GM19193 (cell line): ENCODE measurements at regions not wholly inside any gene's neighbourhood (a gene's known extent, or its start where the extent isn't known, plus 50 kb on each side); places are given as distances from the start of the nearest gene placed in this dataset.

Source experiments
- POLR2A ChIP-seq: IDR thresholded peaks from 4 replicates; pipeline ENCODE4 v1.6.1; 2011; ENCODE audit not compliant: insufficient read depth, insufficient read length; ENCODE audit errors: extremely low read depth

DNA sequence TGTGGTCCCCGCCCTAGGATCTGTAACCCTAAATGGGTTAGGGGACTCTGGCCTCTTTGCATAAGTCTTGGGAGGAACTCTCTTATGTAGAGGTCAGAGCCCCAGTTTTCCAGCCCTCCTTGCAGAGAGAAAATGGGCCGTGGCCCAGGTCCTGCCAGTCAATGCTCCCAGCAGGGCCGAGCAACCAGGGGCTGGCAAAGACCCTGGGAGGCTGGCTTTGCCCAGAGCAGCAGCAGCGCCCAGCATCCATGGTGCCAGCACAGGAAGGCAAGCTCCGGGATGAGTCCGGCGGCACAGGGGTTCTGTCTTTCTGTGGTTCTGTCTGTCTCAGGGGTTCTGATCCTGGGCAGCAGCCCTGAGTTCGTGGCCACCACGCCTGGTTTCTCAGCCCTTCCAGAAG is 684.8 kb downstream of the BRD1 start:
- TF ChIP-seq POLR2A: no peak

DNA sequence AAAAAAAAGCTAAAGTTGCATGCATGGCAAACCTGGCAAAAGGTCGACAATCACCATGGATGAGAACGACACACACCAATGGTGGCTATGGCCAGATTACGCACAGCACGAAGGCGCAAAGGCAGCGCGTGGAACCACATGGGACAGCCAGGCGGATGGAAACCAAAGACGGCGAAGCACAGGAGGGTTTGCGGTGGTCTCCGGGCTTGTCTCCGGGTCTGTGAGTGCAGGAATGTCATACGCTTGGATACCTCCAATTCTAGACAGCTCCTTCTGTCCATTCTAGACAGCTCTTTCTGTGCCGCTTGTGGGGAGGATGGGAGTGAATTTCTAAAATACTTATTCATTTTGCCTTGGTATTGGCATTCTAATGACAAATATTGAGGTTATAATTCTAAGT is 685.4 kb downstream of the BRD1 start:
- TF ChIP-seq POLR2A: no peak

DNA sequence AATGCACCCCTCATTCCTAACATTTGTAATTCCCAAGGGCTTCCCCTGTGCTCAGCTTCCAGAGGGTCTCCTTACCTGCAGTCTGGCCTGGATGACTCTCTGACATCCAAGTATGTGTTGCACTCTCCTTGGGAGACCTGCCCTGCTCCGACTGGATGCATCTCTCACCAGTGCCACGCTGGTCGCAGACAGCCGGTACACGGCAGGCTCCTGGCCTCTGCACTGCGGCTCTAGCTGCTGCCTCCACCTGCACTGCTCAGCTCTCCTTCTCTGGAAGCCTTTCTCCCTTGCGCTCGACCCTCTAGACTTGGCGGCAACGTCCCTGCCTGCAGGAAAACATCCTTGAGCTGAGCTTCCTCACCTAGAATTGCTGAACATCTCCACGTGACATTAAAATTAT is 685.9 kb downstream of the BRD1 start:
- TF ChIP-seq POLR2A: no peak

DNA sequence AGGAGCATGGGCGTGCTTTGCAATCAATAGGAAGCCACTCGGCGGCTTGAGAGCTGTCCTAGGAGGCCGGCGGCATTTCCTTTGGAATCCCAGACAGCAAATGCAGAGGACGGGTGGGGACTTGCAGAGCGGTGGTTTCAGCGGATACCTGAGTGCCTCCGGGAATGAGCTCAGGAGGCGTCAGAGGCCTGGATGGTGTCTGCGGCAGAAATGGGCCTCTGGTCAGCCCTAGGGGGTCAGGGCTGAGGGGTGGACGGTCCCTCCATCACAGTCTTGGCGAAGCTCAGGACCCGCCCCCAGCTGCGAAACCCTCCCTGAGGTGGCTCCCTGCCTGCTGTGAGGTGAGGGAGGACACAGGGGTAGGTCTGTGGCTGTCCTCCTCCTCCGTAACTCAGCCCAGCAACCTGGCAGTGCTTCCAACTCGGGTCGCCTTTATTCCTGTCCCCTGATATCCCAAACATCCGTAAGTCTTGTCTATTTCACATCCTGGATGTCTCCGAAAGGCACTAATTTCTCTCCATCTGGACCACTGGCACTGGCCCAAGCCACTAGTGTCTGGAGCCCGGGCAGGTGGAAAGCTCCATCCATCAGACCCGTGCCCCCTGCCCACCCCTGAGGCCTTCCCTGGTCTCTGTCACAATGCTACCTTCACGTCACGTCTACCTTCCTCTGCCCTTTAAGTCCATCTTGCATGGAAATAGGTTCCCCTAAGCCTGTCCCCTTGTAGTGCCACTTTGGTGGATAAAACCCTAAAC is 686.6 kb downstream of the BRD1 start:
- TF ChIP-seq POLR2A: no peak

DNA sequence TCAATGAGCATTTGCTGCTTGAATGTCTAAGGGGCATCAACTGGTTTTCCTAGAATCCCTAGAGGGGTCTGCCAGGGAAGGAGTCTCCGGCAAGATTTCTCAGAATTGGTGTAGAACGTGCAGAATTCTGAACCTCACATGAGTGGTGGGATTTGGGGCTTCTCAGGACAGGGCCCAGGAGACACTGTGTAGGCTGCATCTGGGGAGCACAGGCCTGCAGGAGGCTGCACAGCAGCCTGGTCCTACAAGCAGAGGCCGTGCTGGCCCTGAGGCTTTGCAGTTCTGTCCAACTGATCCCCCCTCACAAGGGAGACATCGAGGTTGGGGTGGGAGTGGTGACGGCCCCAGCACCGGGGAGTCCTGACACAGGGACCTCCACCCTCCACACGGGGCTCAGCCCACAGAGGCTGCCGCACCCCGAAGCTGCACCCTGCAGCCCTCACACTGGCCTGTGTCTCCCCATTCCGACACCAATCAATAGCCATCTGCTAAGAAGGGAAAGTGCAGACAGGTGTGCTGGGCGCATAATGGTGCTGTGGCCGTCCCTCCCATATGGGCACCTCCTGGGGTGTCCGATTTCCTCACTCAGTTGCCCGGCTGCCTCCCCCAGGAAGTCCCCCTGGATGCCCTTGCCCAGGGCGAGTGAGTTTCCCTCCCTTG is 688.1 kb downstream of the BRD1 start:
- TF ChIP-seq POLR2A: no peak

DNA sequence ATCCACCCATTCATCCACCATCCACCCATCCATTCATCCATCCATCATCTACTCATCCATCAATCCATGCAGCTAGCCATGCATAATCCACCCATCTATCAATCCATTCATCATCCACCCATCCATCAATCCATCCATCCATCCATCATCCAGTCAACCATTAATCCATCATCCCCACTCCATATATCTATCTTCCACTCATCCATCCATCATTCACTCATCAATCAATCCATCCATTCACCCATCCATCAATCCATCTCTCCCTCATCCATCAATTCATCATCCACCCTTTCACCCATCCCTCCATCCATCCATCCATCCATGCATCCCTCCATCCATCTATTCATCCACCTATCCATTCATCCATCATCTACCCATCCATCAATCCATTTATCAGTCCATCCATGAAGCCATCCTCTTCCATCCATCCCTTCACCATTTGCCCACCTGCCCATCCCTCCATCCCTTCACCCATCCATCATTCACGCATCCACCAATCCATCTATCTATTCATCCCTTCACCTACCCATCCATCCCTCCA is 689.4 kb downstream of the BRD1 start:
- TF ChIP-seq POLR2A: no peak

DNA sequence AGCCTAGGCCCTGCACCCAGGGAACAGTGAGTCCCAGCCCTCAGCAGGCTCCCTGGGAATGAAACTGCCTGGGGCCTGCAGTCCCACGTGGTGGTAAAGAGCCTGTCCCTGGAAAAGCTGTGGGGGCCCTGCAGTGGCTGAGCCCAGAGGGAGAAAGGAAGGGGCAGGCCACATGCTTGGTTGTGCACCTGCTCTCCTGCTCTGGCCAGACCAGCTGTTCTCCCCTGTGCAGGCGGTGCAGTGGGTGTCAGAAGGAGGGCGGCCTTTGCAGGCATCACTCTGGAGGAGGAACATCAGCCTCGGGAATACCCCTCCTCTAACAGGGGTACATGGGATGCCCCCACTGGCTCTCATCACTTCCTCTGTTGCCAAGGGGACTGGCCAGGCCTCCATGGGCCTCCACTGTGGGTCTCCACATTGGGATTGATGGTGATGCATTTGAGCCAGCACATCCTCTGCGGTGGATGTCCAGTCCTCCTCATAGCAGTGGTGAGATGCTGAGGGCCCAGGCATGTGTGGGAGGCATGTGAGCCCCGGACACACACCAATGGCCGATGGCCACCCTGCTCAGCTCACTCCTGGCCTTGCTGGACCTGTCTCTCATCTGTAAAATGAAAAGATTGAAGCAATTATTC is 690.4 kb downstream of the BRD1 start:
- no peak for TF ChIP-seq POLR2A

DNA sequence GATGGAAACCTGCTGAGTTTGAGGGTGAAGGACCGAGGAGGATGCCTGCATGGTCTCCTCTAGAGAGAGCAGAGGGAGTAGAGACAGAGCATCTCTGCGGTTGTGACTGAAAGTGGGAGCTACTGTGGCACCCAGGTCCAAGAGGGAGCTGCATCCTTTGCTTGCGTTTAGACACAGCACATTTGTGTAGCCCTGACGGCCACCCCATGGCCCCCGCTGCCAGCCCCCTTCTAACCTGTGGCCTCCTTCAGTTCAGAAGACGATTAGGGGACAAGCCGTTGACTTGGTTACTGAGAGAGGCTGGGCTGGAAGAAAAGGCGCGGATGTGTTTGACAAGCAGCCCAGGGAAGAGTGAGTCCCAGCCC is 690.9 kb downstream of the BRD1 start:
- no peak for TF ChIP-seq POLR2A

DNA sequence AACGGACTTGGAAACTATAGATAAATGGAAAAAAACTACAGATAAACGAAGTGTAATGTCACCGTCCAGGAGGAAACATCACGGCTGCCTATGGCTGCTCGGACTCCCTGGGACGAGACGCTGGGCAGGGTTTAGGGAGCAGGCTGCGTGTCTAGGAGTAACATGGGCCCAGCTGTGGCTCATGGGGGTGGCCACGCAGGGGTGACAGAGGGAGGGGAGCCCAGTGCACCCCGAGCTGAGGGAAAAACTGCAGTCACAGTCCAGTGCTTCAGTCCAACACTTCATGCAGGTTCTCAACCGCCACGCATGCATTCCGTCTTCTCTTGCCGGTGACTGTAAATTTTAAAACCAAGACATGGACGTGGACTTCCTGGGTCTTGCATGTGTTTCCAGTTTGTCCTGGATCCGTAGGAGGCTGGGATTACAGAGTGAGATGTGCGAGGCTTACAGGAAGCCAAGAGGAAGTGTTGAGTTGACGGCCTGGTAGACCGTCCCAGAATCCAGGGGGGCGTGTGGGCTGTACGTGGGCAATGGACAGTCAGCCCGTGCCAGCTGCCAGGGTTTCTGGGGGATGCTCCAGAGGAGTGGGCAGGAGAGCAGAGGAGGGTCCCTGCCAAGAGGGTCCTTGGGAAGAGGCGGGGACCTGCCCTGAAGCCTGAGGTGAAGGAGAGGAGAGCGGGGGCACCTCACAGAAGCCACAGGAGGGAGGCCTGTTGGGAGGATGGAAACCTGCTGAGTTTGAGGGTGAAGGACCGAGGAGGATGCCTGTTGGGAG is 691.4 kb downstream of the BRD1 start:
- TF ChIP-seq POLR2A: no peak

DNA sequence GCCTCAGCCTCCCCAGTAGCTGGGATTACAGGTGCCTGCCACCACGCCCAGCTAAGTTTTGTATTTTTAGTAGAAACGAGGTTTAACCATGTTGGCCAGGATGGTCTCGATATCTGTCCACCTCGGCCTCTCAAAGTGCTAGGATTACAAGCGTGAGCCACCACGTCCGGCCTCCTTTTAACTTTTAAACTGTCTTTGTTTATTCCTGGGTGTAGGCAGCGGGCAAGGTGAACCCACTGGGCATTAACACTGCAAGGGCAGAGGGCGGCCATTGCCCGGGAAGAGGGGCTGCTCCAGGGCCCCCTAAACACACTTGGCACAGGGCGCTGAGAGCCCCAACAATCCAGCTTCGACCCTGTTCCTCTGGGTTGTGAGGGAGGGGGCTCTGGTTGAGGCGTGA is 693.6 kb downstream of the BRD1 start:
- no peak for TF ChIP-seq POLR2A

DNA sequence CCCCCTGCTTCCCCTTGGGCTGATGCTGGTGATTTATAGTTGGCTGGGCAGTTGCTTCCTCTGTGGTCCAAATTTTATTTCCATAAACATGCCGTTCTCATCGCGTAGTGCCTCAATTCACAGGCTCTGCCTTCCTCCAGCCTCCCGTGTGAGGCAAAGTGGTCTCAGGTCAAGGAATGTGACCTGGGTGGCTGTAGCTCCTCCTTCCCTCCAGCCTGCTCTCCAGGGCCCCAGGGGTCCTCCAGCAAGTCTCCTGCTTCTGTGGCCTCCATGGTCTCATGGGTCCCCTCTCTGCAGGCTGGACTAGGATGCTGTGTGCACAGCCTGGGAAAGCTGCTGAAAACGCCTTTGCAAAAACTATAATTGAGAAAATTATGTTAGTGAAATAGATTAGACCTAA is 694.1 kb downstream of the BRD1 start:
- TF ChIP-seq POLR2A: no peak

DNA sequence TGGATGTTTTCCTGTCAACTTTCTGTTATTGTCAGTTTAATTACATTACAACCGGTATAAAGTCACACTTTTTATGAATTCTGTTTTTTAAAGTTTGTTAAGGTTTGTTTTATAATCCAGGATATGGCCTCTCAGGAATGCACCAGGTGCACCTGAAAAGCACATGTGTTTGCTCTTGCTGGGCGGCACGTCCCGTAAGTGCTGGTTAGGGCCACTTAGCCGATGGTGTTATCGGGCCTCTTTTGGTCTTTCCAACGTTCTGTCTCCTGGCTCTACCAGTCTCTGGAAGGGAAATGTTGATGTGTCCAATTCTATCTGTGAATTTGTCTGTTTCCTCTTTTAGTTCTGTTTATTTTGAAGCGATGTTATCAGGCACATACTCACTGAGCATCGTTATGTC is 695.7 kb downstream of the BRD1 start:
- TF ChIP-seq POLR2A: no peak

DNA sequence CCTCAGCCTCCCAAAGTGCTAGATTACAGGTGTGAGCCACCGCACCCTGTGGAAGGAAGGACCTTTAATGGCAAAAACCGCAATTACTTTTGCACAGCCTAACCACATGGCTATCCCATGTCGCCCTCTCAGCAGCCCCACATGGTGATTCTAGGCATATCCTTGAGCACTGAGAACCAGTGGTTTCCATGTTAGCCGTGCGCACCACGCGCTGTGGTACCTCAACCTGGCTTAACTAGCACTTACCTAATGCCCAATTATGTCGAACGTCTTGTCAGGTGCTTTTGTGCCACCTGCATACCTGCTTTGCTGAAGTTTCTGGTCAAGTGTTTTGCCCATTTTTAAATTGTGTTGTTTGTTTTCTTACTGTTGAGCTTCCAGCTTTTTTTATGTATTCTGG is 697.9 kb downstream of the BRD1 start:
- no peak for TF ChIP-seq POLR2A

DNA sequence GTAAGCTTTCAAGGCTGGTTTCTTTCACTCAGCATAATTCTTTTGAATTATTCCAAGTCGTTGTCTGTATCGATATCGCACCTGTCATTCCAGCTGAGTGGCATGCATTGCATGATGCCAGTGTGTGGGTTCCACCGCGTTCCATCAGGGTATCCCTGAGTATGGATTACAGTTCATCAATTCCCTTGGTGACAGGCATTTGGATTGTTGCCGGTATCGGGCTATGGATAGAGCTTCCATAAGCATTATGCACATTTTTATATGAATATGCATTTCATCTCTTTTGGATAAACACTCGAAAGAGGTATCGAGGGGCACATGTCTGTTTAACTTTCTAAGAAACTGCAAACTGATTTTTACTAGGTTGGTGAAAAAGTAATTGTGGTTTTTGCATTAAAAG is 698.8 kb downstream of the BRD1 start:
- no peak for TF ChIP-seq POLR2A

DNA sequence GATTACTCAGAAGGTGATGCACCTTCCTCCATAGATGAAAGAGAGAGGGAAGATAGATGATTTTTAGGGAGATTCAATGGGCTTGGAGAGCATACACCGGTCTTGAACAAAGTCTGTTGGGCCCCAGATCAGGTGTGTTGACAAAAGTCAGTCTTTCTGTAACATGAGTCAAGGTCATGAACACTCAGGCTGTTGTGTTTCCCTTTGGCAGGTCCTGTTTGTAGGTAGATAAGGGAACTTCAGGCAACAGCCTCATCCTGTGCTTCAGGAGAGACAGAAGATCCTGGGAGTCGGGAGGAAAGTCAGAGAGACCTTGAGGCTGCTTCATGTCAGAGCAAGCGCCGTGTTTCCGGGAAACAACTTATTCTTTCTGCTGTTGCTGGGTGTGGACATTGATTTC is 703.1 kb downstream of the BRD1 start:
- TF ChIP-seq POLR2A: no peak
